ENCODE measurements at regions not wholly inside any gene's neighbourhood (a gene's known extent, or its start where the extent isn't known, plus 50 kb on each side); places are given as distances from the start of the nearest gene placed in this dataset.
"Not testable (repeated sequence)": the region's sequence is repeated elsewhere in the genome, so short reads cannot be mapped to it uniquely, and the experiment has no call there.

- Histone ChIP-seq H3K27ac (no peak overlapping the region), H3K4me1 (ENCODE audit: low read depth, poor library complexity, severe bottlenecking) (no peaks in the 10 kb centered on the region), H3K4me2 (no peak overlapping the region), H3K9ac (no peak overlapping the region), H3K79me2 (ENCODE audit: insufficient read depth, low read depth) (no peaks in the 10 kb centered on the region), H4K20me1 (ENCODE audit: insufficient read depth) (no peaks in the 10 kb centered on the region), H3K4me3 (IDR thresholded peaks at IDR 0.05; ENCODE audit: insufficient read depth, low read depth, low read length) (no peak overlapping the region), H2AFZ (ENCODE audit: low read depth) (no peak overlapping the region), H3K36me3 (ENCODE audit: insufficient read depth) (no peaks in the 10 kb centered on the region), H3K27me3 (ENCODE audit: insufficient read depth, low read depth) (no peaks in the 10 kb centered on the region)
- no peak for TF ChIP-seq CTCF (conservative IDR thresholded peaks at IDR 0.05; ENCODE audit: low read depth, low read length)
Measured at GRCh38 chr6:81609736-81610135, 142.7 kb downstream of the TENT5A start.

DNA sequence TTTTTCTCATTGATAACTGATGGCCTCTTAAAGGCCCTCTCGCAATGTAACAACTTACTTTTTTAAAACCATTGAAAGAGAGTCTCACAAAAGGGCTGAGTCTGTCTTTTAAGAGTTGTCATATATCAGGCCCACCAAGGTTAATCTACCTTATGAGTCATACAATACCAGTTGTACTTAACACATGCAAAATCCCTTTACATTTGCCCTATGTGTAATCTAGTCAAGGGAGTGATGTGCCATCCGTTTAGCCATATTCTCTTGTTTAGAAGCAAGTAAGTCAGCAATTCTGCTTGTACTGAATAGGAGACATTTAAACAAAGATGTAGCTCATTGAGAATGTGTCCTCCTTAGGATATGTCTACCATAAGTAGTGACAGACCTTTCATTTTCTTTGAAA, 143.7 kb downstream of the TENT5A start:
- Histone ChIP-seq H3K4me1 (ENCODE audit: low read depth, poor library complexity, severe bottlenecking) (no peaks in the 10 kb centered on the region), H3K27me3 (ENCODE audit: insufficient read depth, low read depth) (no peaks in the 10 kb centered on the region), H3K4me2 (no peak overlapping the region), H3K4me3 (IDR thresholded peaks at IDR 0.05; ENCODE audit: insufficient read depth, low read depth, low read length) (no peak overlapping the region), H3K79me2 (ENCODE audit: insufficient read depth, low read depth) (no peaks in the 10 kb centered on the region), H3K36me3 (ENCODE audit: insufficient read depth) (no peaks in the 10 kb centered on the region), H2AFZ (ENCODE audit: low read depth) (no peak overlapping the region), H3K27ac (no peak overlapping the region), H4K20me1 (ENCODE audit: insufficient read depth) (no peaks in the 10 kb centered on the region), H3K9ac (no peak overlapping the region)
- no peak for TF ChIP-seq CTCF (conservative IDR thresholded peaks at IDR 0.05; ENCODE audit: low read depth, low read length)

DNA sequence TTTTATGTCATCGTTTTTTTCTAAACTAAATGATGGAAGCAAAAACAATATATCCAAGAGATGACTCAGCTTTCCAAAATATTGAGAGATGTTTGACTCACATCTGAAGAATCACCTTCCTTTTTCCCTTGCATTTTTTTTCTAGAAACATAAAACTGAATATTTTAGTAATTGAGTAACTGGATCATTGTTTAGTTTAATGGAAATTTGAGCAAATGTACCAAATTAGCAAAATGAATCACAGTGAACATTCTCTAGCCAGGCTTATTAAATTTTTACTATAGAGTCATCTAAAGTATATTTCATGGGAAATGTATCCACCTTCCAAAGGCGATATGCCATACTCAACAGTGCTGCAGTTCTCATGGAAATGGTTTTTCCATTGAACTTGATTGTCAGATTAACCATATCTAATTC, 145.5 kb downstream of the TENT5A start:
- H2AFZ ChIP-seq (ENCODE audit: low read depth), result no peak overlapping the region
- no peaks in the 10 kb centered on the region for H4K20me1 ChIP-seq (ENCODE audit: insufficient read depth)
- no peaks in the 10 kb centered on the region for H3K4me1 ChIP-seq (ENCODE audit: low read depth, poor library complexity, severe bottlenecking)
- H3K4me3 ChIP-seq (IDR thresholded peaks at IDR 0.05; ENCODE audit: insufficient read depth, low read depth, low read length), result no peak overlapping the region
- H3K36me3 ChIP-seq (ENCODE audit: insufficient read depth), result no peaks in the 10 kb centered on the region
- TF ChIP-seq CTCF (conservative IDR thresholded peaks at IDR 0.05; ENCODE audit: low read depth, low read length), result no peak
- H3K9ac ChIP-seq, result no peak overlapping the region
- H3K4me2 ChIP-seq, result no peak overlapping the region
- H3K27ac ChIP-seq, result no peak overlapping the region
- H3K27me3 ChIP-seq (ENCODE audit: insufficient read depth, low read depth), result no peaks in the 10 kb centered on the region
- H3K79me2 ChIP-seq (ENCODE audit: insufficient read depth, low read depth), result no peaks in the 10 kb centered on the region

DNA sequence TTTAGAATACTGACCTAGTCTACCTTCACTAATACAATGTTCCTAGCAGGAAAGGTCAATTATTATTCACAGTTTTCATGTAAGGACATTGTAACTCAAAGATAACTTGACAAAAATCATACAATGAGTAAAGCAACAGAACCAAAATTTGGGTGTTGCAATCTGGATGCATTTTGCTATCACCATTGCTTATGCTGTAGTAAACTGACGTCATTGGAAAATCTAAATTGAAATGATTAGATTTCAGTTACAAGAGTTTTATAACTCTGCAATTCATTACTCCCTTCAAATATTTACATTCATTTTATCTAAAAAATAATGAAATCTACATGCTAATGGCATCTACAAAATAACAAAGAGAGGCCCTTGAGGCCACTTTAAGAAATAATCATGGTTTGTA, 147.0 kb downstream of the TENT5A start:
- no peaks in the 10 kb centered on the region for H3K4me1 ChIP-seq (ENCODE audit: low read depth, poor library complexity, severe bottlenecking)
- H3K27me3 ChIP-seq (ENCODE audit: insufficient read depth, low read depth), result no peaks in the 10 kb centered on the region
- no peaks in the 10 kb centered on the region for H3K79me2 ChIP-seq (ENCODE audit: insufficient read depth, low read depth)
- TF ChIP-seq CTCF (conservative IDR thresholded peaks at IDR 0.05; ENCODE audit: low read depth, low read length), result no peak
- no peaks in the 10 kb centered on the region for H3K36me3 ChIP-seq (ENCODE audit: insufficient read depth)
- no peak overlapping the region for H2AFZ ChIP-seq (ENCODE audit: low read depth)
- no peak overlapping the region for H3K27ac ChIP-seq
- H3K4me3 ChIP-seq (IDR thresholded peaks at IDR 0.05; ENCODE audit: insufficient read depth, low read depth, low read length), result no peak overlapping the region
- H4K20me1 ChIP-seq (ENCODE audit: insufficient read depth), result no peaks in the 10 kb centered on the region
- no peak overlapping the region for H3K4me2 ChIP-seq
- no peak overlapping the region for H3K9ac ChIP-seq

DNA sequence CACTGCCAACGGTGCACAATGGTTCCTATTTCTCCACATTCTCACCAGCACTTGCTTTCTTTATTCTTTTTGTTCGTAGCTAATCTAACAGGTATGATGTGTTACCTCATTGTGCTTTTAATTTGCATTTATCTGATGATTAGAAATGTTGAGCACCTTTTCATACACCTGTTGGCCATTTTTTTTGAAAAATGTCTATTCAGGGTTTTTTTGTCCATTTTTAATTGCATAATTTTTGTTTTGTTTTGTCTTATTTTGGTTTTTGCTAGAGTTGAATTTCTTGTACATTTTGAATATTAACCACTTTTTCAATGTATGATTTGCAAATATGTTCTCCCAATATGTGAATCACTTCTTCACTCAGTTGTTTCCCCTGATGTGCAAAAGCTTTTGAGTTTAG, 150.6 kb downstream of the TENT5A start:
- TF ChIP-seq CTCF (conservative IDR thresholded peaks at IDR 0.05; ENCODE audit: low read depth, low read length), result no peak

DNA sequence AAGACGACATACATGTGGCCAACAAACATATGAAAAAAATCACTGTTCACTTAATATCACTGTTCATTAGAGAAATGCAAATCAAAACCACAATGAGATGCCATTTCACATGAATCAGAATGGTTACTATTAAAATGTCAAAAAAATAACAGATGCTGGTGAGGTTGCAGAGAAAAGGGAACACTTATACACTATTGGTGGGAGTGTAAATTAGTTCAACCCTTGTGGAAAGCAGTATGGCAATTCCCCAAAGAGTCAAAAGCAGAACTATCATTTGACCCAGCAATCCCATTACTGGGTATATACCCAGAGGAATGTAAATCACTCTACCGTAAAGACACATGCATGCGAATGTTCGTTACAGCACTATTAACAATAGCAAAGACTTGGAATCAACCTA, 152.0 kb downstream of the TENT5A start:
- H2AFZ ChIP-seq (ENCODE audit: low read depth); H3K4me3 ChIP-seq (IDR thresholded peaks at IDR 0.05; ENCODE audit: insufficient read depth, low read depth, low read length); H3K27ac ChIP-seq; H3K4me1 ChIP-seq (ENCODE audit: low read depth, poor library complexity, severe bottlenecking); H3K9ac ChIP-seq; H3K79me2 ChIP-seq (ENCODE audit: insufficient read depth, low read depth); H3K36me3 ChIP-seq (ENCODE audit: insufficient read depth); H3K4me2 ChIP-seq; H3K27me3 ChIP-seq (ENCODE audit: insufficient read depth, low read depth); H4K20me1 ChIP-seq (ENCODE audit: insufficient read depth): not testable (repeated sequence)

More for the DNA sequence above, 150.6 kb downstream of the TENT5A start:
- Histone ChIP-seq H3K9ac (no peak overlapping the region), H3K4me3 (IDR thresholded peaks at IDR 0.05; ENCODE audit: insufficient read depth, low read depth, low read length) (no peak overlapping the region), H3K79me2 (ENCODE audit: insufficient read depth, low read depth) (no peaks in the 10 kb centered on the region), H3K27ac (no peak overlapping the region), H3K4me2 (no peak overlapping the region), H3K4me1 (ENCODE audit: low read depth, poor library complexity, severe bottlenecking) (no peaks in the 10 kb centered on the region), H2AFZ (ENCODE audit: low read depth) (no peak overlapping the region), H3K27me3 (ENCODE audit: insufficient read depth, low read depth) (no peaks in the 10 kb centered on the region), H4K20me1 (ENCODE audit: insufficient read depth) (no peaks in the 10 kb centered on the region), H3K36me3 (ENCODE audit: insufficient read depth) (no peaks in the 10 kb centered on the region)
